ENCODE measurements at regions not wholly inside any gene's neighbourhood (a gene's known extent, or its start where the extent isn't known, plus 50 kb on each side); places are given as distances from the start of the nearest gene placed in this dataset.

GRCh38 chr13:56903710-56904282, 236.9 kb upstream of the PRR20A start:
- Mint-ChIP-seq H3K27ac (no peak overlapping the region), H3K36me3 (ENCODE audit: insufficient read depth) (no peaks in the 10 kb centered on the region), H3K4me3 (ENCODE audit: low read depth) (no peak overlapping the region), H3K27me3 (no peaks in the 10 kb centered on the region), H3K4me1 (ENCODE audit: low read depth) (no peaks in the 10 kb centered on the region), H3K9me3 (ENCODE audit: low read depth) (no peaks in the 10 kb centered on the region)
- DNase-seq (ENCODE audit: low spot score, unreplicated experiment), result no peak
- TF ChIP-seq, protein P1, sequence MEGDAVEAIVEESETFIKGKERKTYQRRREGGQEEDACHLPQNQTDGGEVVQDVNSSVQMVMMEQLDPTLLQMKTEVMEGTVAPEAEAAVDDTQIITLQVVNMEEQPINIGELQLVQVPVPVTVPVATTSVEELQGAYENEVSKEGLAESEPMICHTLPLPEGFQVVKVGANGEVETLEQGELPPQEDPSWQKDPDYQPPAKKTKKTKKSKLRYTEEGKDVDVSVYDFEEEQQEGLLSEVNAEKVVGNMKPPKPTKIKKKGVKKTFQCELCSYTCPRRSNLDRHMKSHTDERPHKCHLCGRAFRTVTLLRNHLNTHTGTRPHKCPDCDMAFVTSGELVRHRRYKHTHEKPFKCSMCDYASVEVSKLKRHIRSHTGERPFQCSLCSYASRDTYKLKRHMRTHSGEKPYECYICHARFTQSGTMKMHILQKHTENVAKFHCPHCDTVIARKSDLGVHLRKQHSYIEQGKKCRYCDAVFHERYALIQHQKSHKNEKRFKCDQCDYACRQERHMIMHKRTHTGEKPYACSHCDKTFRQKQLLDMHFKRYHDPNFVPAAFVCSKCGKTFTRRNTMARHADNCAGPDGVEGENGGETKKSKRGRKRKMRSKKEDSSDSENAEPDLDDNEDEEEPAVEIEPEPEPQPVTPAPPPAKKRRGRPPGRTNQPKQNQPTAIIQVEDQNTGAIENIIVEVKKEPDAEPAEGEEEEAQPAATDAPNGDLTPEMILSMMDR (IDR thresholded peaks at IDR 0.05; ENCODE audit: unreplicated experiment), result no peak

DNA sequence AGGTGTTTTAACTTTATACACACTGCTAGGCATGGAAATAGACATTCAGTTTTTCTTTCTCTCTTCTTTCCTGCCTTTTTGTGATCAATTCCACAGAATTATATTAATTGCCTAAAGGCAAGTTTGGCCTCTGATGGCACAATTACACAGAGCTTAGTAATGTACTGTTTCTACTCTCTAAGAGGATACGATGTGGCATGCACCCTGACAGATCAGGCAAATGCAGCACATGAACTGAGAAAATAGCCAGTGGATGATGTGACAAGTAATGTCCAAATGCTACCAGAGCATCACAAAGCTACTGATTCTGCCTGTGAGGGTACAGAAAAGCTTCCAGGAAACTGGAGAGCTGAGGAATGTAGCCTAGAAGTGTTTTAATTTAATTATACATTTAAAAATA, 233.8 kb upstream of the PRR20A start:
- Mint-ChIP-seq H3K27ac (no peak overlapping the region), H3K27me3 (no peaks in the 10 kb centered on the region), H3K4me1 (ENCODE audit: low read depth) (no peaks in the 10 kb centered on the region), H3K36me3 (ENCODE audit: insufficient read depth) (no peaks in the 10 kb centered on the region), H3K4me3 (ENCODE audit: low read depth) (no peak overlapping the region), H3K9me3 (ENCODE audit: low read depth) (no peaks in the 10 kb centered on the region)
- TF ChIP-seq, protein P1 (IDR thresholded peaks at IDR 0.05; ENCODE audit: unreplicated experiment), result no peak
- no peak for DNase-seq (ENCODE audit: low spot score, unreplicated experiment)

GRCh38 chr13:56907766-56908165, 233.0 kb upstream of the PRR20A start:
- H3K36me3 Mint-ChIP-seq (ENCODE audit: insufficient read depth), result no peaks in the 10 kb centered on the region
- no peak for DNase-seq (ENCODE audit: low spot score, unreplicated experiment)
- no peaks in the 10 kb centered on the region for H3K27me3 Mint-ChIP-seq
- no peaks in the 10 kb centered on the region for H3K4me1 Mint-ChIP-seq (ENCODE audit: low read depth)
- H3K27ac Mint-ChIP-seq, result no peak overlapping the region
- no peak overlapping the region for H3K4me3 Mint-ChIP-seq (ENCODE audit: low read depth)
- TF ChIP-seq, protein P1 (IDR thresholded peaks at IDR 0.05; ENCODE audit: unreplicated experiment), result no peak
- no peaks in the 10 kb centered on the region for H3K9me3 Mint-ChIP-seq (ENCODE audit: low read depth)

- TF ChIP-seq, protein P1 (IDR thresholded peaks at IDR 0.05; ENCODE audit: unreplicated experiment), result no peak
Measured at GRCh38 chr13:56909896-56910600, 230.7 kb upstream of the PRR20A start.

DNA sequence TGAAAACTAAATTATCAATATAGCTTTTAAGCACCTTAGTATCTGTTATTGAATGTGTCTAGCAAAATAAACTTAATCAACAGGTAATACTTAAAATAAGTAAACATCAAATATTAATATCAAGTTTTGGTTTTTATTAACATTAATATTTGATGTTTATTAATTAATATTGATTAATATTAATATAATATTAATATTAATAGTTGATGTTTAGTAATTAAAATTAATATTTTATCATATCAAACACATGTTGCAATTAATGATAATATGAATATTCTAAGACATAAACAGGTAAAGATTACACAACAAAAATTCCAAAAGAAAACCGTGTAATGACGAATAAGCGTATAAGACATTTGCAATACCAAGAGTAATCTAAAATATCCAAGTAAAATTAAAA, 222.8 kb upstream of the PRR20A start:
- Mint-ChIP-seq H3K4me3 (ENCODE audit: low read depth) (no peak overlapping the region), H3K36me3 (ENCODE audit: insufficient read depth) (no peaks in the 10 kb centered on the region), H3K27ac (no peak overlapping the region), H3K27me3 (no peaks in the 10 kb centered on the region), H3K9me3 (ENCODE audit: low read depth) (no peaks in the 10 kb centered on the region), H3K4me1 (ENCODE audit: low read depth) (no peaks in the 10 kb centered on the region)
- DNase-seq (ENCODE audit: low spot score, unreplicated experiment), result no peak
- TF ChIP-seq, protein P1 (IDR thresholded peaks at IDR 0.05; ENCODE audit: unreplicated experiment), result no peak

More at GRCh38 chr13:56909896-56910600, 230.7 kb upstream of the PRR20A start:
- DNase-seq (ENCODE audit: low spot score, unreplicated experiment), result no peak
- Mint-ChIP-seq H3K4me3 (ENCODE audit: low read depth) (no peak overlapping the region), H3K9me3 (ENCODE audit: low read depth) (no peaks in the 10 kb centered on the region), H3K27me3 (no peaks in the 10 kb centered on the region), H3K4me1 (ENCODE audit: low read depth) (no peaks in the 10 kb centered on the region), H3K36me3 (ENCODE audit: insufficient read depth) (no peaks in the 10 kb centered on the region), H3K27ac (no peak overlapping the region)
